Breast epithelium (tissue), 3 donors: ENCODE measurements at regions not wholly inside any gene's neighbourhood (a gene's known extent, or its start where the extent isn't known, plus 50 kb on each side); places are given as distances from the start of the nearest gene placed in this dataset.

Experiments used
- CTCF ChIP-seq, 3 donors: fragments of 450-650 bp; IDR thresholded peaks; one replicate each; pipeline ENCODE4 v1.5.1; 2016 to 2017; ENCODE audit warnings: antibody characterized with exemption in 3 of 3, mild to moderate bottlenecking in 3 of 3, moderate library complexity in 3 of 3
- POLR2AphosphoS5 ChIP-seq, 3 donors: sonication (generic); formaldehyde crosslinking; IDR thresholded peaks; one replicate each; pipeline ENCODE4 v1.6.1; 2017; ENCODE audit warnings: antibody characterized with exemption in 3 of 3

- no peak for TF ChIP-seq CTCF (IDR thresholded peaks at IDR 0.05)
- no peak for TF ChIP-seq POLR2AphosphoS5 (IDR thresholded peaks at IDR 0.05)
These were observed 70.5 kb upstream of the CIBAR2 start for GRCh38 chr16:85182774-85183173.
